NCI-H187 treated with DMSO at 0.1 percent for 48 hours (cell line): ENCODE measurements at regions not wholly inside any gene's neighbourhood (a gene's known extent, or its start where the extent isn't known, plus 50 kb on each side); places are given as distances from the start of the nearest gene placed in this dataset.
"Not testable (repeated sequence)": the region's sequence is repeated elsewhere in the genome, so short reads cannot be mapped to it uniquely, and the experiment has no call there.

Experiments used
- DNase-seq: peaks from one replicate; lab custom pipeline; 2025; lab: John Stamatoyannopoulos, UW

DNA sequence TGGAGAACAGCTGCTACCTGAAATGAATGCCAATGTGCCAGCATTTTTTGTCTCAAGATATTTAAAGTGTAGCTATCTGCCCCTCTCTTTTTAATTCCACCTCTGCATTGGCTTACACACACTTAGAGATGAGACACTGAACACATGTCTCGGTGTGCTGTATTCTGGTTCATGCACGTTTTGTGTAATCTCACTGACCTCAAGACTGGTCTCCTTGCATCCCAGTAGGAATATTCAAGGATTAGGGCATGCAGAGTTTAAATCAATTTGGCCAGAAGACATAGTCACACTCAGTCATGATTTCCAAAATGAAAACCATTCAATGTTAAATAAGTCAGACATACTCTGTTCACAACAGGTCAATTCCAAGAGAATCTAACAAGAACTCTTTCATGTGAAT is 561.8 kb upstream of the TUSC1 start:
- DNase-seq: no peak

DNA sequence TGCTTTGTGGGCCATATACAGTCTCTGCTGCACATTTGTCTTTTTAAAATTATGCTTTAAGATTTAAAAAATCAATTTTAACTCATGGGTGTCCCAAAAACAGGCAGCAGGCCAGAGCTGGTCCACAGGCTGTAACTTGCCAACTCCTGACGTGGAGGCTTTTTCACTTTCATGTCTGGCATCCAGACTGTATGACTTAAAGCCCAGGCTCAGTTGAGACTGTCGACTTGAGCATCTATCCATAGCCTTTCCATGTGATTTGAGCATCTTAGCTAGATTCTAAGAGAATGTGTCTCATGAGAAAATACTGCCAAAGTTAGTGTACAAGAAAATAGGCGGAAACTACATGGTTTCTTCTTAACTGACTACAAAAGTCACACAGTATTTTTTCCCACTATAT is 559.0 kb upstream of the TUSC1 start:
- no peak for DNase-seq

DNA sequence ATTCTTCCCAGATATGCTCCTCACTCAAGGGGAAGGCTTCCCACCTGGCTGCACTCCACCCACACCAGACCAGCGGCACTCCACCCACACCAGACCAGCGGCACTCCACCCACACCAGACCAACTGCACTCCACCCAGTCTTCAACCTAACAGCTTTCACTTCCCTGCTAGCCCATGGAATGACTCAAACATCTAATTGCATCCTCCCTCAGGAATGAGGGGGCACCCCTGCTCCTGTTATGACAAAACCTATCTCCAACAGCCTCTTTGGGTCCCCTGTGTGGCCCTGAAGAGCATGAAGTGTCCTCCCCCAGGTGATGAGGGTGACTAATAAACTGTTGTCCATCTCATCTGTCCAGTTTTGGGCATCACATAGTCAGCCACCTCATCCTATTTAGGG is 556.6 kb upstream of the TUSC1 start:
- no peak for DNase-seq

DNA sequence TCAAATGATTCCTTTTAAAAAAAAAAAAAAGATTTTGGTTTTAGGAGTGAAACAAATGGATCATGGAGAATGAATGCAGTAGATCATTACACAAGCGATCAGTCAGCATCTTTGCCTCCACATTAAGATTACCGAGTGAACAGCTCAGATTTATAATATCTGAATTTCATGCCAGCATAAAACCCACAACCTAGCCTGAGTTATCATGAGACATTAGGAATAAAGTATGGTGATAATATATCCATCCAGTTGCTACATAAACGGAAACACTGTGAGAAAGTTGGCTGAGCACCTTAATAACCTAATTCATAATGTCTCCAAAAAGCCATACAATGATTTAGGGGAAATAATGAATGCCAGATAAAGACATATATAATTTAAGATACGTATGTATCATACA is 553.1 kb upstream of the TUSC1 start:
- DNase-seq: no peak

DNA sequence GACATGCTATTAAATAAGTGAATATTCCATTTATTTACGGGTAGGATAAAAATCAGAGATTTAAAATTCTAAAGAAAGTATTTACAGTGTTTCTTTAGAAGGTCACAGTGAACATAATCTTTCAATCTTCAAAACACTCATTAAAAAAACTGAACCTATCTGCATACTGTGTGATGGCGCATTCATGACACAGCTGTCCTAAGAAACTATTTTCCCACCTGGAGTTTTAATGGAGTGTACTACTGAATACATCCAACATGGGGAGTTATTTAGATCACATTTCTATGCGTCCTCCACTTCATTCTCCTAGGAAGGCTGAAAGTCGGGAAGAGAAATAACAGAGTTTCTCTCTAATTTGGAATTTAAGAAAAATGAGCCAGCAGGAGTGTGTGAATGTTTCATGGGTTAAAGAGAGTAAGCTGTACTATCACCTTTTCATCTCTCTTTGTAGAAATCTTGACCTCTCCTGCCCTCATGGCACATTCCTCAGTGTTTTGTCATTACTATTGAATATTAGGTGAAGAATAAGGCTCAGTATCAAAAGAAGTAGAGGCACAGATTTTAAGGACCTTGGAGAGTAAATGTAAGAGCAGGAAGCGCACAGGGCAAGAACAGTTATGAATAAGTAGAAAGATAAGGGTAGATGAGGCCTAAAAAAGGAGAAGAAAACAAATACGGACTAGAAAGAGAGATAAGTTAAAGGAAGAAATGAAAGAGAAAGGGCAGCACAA is 551.2 kb upstream of the TUSC1 start:
- DNase-seq: no peak

DNA sequence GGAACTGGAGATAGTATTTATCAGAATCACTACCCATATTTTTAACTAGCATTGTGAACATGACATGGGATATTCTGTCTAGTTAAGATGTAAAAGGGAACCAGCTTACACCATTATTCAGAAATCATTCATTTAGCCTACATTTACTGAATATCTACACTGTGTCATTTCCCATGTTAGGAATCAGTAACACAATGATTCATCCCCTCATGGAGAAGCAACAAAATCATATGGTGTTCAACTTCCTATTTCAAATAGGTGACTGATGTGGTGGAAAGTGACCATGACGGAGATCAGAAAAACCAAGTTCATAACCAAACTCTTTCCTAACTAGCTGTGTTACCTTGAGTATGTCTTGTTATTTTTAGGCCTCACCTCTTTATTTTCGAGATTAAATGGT is 550.0 kb upstream of the TUSC1 start:
- no peak for DNase-seq

DNA sequence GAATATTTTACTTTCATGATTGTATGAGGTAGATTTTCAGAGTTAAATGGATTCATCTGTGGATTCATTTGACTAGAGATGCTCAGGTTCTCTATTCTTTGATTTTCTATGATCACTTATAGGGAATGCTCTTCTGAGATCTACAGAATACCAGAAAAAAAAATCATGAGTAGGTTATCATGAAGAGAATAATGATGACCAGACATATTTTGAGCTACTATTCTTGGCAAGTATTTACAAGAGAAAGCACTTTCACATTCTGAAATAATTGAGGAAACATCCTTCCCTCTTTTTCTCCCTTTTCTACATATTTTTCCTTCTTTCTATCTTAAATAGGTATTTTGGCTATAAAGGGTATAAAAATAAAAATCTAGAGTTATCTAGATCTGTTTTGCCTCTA is 543.0 kb upstream of the TUSC1 start:
- DNase-seq: no peak

DNA sequence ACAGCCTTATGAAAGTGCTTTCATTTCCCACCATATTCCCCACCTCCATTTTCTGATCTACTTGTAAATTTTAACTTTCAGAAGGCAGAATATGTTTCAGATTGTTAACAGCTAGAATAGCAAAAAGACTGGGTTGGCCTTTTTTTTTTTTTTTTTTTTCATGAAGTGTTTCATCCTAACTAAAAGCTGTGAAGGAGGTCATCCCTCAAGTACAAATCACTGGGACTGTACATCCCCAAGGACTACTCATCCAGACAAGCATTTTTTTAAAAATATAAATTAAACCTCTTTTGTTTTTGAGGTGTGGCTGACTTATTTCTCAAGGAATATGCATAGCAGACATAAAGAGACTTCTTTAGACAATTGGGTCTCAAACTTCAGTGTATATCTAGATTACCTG is 542.1 kb upstream of the TUSC1 start:
- no peak for DNase-seq

DNA sequence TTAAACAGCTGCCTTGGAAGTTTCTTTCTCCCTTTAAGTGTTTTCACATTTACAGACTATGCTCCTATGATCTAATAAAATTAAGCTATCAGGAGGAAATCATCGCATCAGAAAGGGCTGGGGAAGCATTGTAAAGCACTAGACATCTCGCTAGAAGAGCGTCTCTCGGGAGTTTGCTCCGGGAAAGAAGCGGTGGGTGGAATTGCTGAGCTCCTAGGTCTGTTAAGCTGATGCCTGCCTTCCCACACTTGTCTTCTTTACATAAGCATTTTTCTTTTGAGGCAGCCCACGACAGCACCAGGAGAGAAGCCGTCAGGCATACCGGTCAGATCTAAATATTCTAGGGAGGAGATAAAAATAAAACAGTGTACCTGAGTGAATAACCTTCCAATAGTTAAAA is 541.7 kb upstream of the TUSC1 start:
- no peak for DNase-seq

DNA sequence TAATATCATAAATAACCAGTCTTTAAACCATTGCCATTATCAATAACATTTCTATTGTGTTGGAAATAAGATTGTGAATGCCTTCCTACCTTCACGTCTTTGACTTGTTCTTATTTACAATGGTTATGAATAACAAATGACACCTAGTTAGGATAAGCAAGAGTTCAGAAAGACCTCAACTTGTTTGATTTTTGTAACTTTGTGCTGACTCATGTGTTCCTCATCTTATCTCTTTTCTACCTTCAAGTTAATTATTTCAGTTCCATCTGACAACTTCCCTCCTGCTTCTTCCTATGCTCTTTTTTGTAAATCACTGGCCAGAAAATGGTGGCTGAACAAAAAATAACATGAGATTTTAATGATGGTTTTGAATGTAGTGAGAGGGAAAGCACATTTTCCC is 538.5 kb upstream of the TUSC1 start:
- no peak for DNase-seq

DNA sequence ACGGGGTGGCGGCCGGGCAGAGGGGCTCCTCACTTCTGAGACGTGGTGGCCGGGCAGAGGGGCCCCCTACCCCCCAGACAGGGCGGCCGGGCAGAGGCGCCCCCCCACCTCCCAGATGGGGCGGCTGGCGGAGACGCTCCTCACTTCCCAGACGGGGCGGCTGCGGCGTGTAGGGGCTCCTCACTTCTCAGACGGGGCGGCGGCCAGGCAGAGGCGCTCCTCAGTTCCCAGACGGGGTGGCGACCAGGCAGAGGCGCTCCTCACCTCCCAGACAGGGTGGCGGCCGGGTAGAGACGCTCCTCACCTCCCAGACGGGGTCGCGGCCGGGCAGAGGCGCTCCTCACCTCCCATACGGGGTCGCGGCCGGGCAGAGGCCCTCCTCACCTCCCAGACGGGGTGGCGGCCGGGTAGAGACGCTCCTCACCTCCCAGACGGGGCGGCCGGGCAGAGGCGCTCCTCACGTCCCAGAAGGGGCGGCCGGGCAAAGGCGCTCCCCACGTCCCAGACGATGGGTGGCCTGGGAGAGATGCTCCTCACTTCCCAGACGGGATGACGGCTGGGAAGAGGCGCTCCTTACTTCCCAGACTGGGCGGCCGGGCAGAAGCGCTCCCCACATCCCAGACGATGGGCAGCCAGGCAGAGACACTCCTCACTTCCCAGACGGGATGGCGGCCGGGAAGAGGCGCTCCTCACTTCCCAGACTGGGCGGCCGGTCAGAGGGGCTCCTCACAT is 536.6 kb upstream of the TUSC1 start:
- DNase-seq: not testable (repeated sequence)

DNA sequence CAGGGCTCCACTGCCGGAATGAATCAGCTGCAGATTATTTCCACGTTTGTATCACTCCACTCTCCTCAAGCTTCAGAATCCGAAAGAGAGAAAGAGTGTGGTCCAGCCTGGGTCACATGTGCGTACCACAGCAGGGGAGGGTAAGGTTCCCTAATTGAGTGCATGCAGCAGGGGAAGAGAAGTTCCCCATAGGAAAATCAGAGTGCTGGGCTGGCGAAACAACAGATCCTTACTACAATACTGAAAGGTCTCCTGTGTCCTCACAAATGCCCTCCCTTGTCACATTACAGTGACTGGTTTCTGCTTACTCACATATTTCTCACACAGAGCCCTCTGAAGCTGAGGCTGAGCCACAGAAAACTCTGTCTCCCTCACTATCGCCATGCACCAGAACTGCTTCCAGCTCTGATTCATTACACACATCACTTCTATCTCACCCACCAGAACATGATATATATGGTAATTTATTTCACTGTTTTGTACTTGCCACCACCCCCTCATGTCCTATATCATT is 532.2 kb upstream of the TUSC1 start:
- DNase-seq: no peak

DNA sequence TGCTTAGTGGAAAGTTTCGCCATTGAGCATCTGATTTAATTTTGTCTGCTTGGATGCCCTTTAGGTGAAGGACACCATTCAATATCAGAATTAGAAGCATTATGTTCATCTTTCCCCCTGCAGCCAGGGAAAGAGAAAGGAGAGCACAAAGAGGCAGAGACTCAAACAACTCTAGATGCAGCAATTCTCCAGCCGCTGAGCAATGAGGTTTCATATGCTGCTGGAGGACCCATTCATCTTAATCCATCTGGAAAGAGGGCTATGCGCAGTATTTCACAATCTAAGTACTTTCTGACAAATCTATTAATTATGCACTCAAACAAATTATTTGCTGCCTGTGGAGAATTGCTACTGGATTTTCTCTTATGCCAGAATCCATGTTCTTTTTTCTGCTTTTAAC is 527.0 kb upstream of the TUSC1 start:
- DNase-seq: no peak

DNA sequence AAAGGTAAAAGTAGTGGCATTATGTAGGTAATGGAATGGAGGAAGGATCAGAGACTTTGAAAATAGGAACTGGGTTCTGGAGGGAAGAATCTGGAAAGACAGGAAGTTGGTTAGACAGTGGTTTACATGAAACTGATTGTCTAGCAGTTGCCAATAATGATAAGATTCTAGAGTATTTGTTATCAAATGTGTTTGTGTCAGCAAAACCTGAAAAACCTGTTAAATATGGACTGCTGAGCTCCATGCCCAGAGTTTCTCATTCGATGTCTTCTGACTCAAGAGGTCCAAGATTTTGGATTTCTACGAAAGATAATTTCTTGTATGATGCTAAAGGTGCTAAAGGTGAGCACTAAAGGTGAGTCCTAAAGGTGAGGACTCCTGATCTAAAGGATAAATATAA is 515.0 kb upstream of the TUSC1 start:
- no peak for DNase-seq

DNA sequence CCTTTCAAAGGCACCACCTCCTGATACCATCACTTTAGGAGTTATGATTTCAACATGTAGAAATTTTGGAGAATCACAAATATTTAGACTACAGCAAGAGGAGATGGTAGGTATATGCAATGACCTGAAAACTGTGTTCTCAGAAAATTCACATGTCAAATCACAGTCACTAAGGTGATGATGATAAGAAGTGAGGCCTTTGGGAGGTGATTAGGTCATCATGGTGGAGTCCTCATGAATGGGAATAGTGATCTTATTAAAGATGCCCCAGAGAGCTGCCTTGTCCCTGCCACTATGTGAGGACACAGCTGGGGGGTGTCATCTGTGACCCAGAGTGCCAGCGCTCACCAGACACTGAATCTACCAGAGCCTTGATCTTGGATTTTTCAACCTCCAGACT is 513.5 kb upstream of the TUSC1 start:
- no peak for DNase-seq

DNA sequence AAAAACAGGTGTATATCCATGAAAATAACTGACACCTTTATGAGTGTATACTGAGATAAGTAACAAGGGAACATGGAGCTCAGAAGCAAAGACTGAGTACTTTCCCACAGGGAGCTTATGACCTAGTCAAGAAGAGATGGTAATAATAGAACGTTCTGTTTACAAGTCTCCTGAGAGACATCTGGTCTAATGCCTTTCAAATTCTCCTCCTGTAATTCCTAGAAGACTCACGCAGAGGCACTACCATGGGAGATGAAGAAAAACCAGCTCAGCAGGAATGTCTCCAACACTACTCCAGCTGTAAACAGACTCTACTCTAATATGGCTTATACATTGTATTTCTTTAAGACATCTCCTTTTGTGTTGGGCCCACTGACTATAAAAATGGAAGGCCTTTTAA is 503.6 kb upstream of the TUSC1 start:
- DNase-seq: no peak

DNA sequence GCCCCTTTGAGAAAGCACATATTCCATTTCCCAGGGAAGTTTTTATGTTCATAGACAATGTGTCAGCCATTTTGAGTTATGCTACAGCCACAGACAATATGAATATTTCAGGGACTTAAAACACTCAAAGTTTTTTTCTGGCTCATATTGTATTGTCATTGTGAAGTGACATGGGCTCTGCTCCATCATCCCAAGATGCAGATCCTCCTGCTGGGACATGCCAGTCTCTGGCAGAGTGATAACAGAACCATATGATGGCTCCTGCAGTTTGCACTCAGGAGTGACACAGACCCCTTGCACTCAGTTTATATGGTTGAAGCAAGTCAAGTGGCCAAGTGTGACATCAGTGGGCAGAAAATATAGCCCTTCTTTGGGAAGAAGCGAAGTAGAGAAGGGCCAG is 498.4 kb upstream of the TUSC1 start:
- no peak for DNase-seq

DNA sequence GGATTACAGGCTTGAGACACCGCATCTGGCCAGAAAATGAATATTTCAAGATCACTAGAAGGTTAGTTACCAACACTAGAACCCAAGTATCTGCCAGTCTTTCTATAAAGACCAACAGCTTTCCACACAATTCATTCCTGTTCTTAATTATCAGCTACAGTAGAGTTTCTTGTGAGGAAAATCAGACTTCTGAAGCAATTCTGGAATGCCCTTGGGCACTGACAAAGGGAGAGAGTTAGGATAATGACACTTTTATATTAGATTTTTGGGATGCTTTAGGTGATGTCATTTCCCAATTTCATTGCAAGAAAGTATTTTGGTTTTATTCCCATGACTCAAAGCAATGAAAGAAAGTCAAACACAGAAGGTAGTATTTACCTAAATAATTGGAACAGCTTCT is 497.0 kb upstream of the TUSC1 start:
- no peak for DNase-seq

DNA sequence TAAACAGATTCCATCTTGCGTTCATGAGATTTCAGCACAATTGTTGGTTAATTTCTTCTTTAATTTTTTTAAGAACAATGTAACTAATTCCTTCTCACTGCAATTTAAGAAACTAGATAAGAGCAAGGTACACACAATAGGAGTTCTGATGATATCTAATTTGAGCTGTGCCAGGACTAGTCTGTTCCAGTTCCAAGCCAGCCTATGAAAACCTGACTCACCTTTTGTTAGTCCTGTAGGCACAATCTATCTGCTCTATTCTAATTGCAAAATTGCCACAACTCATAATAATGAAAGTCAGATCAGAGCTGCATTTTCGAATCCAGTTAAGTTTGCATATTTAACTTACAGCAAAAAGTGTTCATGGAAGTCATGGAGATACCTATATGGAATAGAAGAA is 494.1 kb upstream of the TUSC1 start:
- no peak for DNase-seq

DNA sequence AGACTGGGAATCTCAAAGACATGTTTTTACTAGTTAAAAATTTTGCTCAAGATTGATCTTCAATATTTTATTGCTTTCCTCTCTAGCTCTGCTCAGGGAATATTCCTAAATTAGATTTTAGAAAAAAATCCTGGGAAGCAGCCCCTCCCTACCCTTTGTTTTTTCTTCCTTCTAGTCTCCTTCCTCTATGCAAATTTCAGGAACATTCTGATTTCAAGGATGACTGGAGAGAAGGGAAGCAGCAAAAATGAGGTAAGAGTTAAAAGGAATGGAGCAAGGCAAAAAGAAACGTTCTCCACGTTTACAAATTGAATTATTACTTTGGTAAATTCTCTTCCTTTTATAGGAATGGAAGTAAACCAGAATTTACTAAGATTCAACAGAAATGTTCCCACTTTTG is 493.4 kb upstream of the TUSC1 start:
- DNase-seq: no peak

DNA sequence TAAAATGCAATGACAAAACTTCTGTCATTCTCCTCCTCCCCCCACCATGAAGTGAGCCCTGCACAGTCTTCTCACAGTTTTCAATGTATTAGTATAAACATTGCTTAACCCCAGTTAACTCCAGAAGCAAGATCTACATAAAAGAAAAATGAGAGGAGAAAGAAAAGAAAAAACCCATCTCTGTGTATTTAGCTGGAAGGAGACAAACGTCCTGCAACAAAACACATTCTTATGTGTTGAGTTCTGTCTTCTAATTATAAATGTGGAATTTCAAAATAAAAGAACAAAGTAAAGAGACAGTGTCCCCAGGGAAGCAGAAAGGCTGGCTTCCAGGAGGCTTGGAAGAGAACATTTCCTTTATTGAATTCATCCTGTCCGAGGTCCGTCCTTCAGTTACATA is 491.9 kb upstream of the TUSC1 start:
- no peak for DNase-seq

DNA sequence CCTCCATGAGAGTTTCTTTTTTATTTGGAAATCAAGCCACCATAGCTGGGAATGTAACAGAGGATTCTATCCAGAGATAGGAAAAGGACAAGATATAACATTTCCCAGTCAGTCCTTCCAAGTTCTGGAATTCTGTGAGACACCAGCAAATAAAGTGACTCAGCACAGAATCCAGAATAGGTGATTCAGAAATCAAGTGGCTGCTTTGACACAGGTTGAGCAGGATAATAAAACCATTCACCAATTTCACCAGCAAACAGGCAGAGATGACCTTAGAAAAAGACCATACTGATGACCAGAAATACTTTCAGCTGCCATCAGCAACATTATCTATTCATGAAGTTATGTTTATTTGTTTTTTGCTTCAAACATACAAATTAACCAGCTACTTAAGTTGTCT is 491.5 kb upstream of the TUSC1 start:
- no peak for DNase-seq

DNA sequence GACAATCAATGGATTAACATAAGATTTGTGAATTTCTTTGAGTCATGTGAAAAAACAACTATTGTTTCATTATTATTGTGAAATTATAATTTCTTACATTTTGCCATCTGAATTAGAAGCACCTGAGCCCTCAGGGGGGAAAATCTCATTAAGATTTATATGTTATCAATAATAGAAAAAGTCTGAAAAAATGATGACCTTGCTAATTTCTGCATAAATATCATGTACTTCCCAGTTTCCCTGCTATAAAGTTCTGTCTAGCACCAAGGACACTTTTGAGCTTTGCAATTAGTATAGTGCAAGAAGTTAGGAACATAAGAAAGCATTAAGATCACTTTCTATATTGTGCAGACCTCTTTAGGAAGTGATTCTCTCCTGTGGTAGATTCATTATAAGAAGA is 488.3 kb upstream of the TUSC1 start:
- no peak for DNase-seq

DNA sequence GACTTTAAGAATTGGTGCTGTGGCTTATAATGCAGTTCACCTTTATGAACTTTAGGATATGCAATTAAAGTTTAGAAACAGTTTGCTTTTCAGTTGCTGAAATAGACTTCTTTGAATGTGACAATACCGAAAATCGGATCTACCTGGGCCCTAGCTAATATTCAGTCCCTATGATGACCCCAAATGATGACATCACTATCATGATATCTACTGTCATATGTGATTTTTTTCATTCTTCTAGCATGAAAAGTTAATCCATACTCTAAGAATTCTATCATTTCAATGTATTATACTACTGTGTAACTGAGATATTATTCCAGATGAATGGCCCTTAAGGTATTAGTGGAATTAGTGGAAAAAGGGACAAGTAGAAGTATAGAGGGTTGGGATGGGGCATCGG is 487.2 kb upstream of the TUSC1 start:
- no peak for DNase-seq
